Common myeloid progenitor, CD34-positive (primary cell): ENCODE measurements at regions not wholly inside any gene's neighbourhood (a gene's known extent, or its start where the extent isn't known, plus 50 kb on each side); places are given as distances from the start of the nearest gene placed in this dataset.

Source experiments
- CTCF ChIA-PET: fragments of 350-600 bp; sonication (Branson Sonifier 250); formaldehyde crosslinking; loops from one replicate; lab custom pipeline; 2021; ENCODE audit warnings: antibody characterized with exemption; lab: Charles Lee
- POLR2A ChIA-PET: fragments of 350-600 bp; sonication (Branson Sonifier 250); formaldehyde crosslinking; loops from one replicate; lab custom pipeline; 2021; ENCODE audit warnings: antibody characterized with exemption; lab: Charles Lee
- DNase-seq, 3 donors: peaks; one replicate each; pipeline versions ENCODE4 v3.0.0 to v3.0.0-alpha.2; 2013
- H3K27ac ChIP-seq, 2 experiments: 1 replicate in 1 of 2; 2 replicates in 1 of 2; pipeline ENCODE4 v1.7.0; 2013; ENCODE audit warnings: inconsistent platforms in 2 of 2, low read length in 2 of 2, mild to moderate bottlenecking in 2 of 2, low read depth in 1 of 2, moderate library complexity in 1 of 2; ENCODE audit not compliant: severe bottlenecking in 2 of 2, insufficient read depth in 1 of 2, poor library complexity in 1 of 2
- H3K27me3 ChIP-seq, 5 experiments: replicated peaks in 2 of 5; 1 replicate in 3 of 5; 2 replicates in 2 of 5; pipeline versions ENCODE4 v1.6.1 to v1.7.0; 2013; ENCODE audit warnings: low read length in 4 of 5, mild to moderate bottlenecking in 2 of 5, moderate library complexity in 2 of 5, inconsistent platforms in 1 of 5; ENCODE audit not compliant: insufficient read depth in 5 of 5, control insufficient read depth in 4 of 5
- H3K36me3 ChIP-seq, 4 experiments: 1 replicate in 2 of 4; 2 replicates in 2 of 4; pipeline versions ENCODE4 v1.6.1 to v1.7.0; 2013; ENCODE audit warnings: low read length in 3 of 4, control low read depth in 1 of 4, mild to moderate bottlenecking in 1 of 4; ENCODE audit not compliant: control insufficient read depth in 4 of 4, insufficient read depth in 4 of 4
- H3K4me1 ChIP-seq, 4 experiments: 1 replicate in 3 of 4; 2 replicates in 1 of 4; pipeline versions ENCODE4 v1.6.1 to v1.7.1; 2013; ENCODE audit warnings: low read length in 3 of 4, mild to moderate bottlenecking in 3 of 4, control low read depth in 1 of 4, inconsistent platforms in 1 of 4, moderate library complexity in 1 of 4; ENCODE audit not compliant: control insufficient read depth in 4 of 4, insufficient read depth in 4 of 4; ENCODE audit errors: control extremely low read depth in 1 of 4
- H3K4me3 ChIP-seq, 7 experiments: 1 replicate in 4 of 7; 2 replicates in 3 of 7; pipeline versions ENCODE4 v1.5.1 to v1.7.0; 2013; ENCODE audit warnings: mild to moderate bottlenecking in 7 of 7, low read length in 6 of 7, moderate library complexity in 6 of 7, inconsistent platforms in 2 of 7, low read depth in 2 of 7, control low read depth in 1 of 7; ENCODE audit not compliant: insufficient read depth in 4 of 7, control insufficient read depth in 1 of 7; ENCODE audit errors: extremely low read depth in 1 of 7
- H3K9me3 ChIP-seq, 5 experiments: 1 replicate in 4 of 5; 2 replicates in 1 of 5; pipeline versions ENCODE4 v1.6.1 to v1.7.1; 2013; ENCODE audit warnings: low read length in 4 of 5, mild to moderate bottlenecking in 2 of 5, inconsistent platforms in 1 of 5, low read depth in 1 of 5, moderate library complexity in 1 of 5; ENCODE audit not compliant: control insufficient read depth in 4 of 5, insufficient read depth in 2 of 5; ENCODE audit errors: control extremely low read depth in 1 of 5
- WGBS: methylation state at CpG from one replicate; pipeline ENCODE4 v1.1.5; 2013; ENCODE audit not compliant: insufficient coverage; 5-methylcytosine and 5-hydroxymethylcytosine counted together

DNA sequence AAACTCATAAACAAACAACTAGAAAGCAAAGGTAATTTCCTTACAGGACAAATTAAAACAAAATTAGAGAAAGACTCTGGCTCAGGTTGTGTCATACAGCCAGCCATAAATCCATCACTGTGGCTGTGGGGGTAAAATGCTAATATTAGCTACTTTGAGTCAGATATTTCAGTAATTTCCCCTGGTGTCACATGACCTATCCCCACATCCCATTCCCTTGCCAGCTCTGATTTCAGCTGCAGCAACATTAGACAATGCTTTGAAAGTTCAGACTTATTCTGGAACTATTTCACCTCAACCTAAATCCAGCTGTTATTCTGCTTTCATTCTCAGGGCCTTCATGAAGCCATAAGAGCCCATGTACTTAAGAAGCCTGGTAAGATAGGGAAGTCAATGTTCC is 55.3 kb downstream of the RPL10L start:
- Histone ChIP-seq H3K27me3 (no peaks in the 10 kb centered on the region), H3K9me3 (peaks cover 0 to 1% (median 0%) of the 10 kb centered on the region in 5 experiments), H3K36me3 (no peaks in the 10 kb centered on the region), H3K4me1 (no peaks in the 10 kb centered on the region), H3K4me3 (no peak overlapping the region), H3K27ac (no peak overlapping the region)
- ChIA-PET POLR2A (no interaction called here), CTCF (no interaction called here)
- DNase-seq = no peak

DNA sequence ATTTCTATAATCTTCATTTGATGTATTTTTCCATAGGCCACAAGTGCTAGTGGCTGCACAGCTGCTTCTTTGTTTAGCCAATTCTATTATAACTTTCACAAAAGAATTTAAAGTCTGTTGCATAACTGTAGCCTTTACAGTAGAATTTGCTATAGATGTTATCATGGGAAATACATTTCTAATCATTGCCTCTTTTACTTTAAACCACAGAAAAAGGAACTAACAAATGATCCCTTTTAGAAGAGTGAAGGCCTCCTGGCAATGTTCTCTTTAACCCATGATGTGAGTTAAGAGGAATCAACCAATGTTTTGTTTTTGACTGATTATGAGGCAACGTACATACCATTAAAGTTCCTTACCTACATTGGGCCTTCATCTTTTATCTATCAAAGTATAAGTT is 68.8 kb downstream of the RPL10L start:
- no CpG with 5 or more reads among the region's 1 CpG for WGBS
- Histone ChIP-seq H3K27ac (no peak overlapping the region), H3K36me3 (no peaks in the 10 kb centered on the region), H3K27me3 (no peaks in the 10 kb centered on the region), H3K4me3 (no peak overlapping the region), H3K9me3 (no peaks in the 10 kb centered on the region), H3K4me1 (peaks cover 0 to 2% (median under 1%) of the 10 kb centered on the region in 4 experiments)
- POLR2A ChIA-PET = no interaction called here
- DNase-seq = no peak
- CTCF ChIA-PET = no interaction called here

DNA sequence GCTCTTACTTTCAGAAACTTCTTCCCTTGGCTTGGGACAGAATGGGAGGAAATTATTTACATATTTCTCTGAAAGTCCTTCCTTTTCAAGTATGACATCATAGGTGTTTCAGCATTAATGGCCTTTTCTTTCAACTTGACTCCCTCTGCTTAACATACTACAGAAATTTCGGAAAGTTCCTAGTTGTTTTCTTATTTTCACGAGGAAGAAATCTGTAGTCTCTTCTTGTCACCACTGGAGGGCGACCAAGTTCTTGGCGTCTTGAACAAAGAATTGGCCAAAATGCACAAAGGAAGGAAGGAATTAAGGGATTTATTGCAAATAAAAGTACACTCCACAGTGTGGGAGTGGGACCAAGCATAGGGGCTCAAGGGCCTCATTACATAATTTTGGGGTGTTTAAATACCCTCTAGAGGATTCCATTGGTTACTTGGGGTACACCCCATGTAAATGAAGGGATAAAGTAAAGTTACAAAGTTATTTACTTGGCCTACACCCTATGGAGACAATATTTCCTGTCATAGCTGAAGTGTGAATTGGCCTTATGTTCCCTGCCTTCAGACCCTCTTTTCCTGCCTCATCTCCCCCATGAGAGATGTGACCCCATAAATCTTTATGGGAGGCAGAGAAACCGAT is 70.4 kb downstream of the RPL10L start:
- H3K9me3 ChIP-seq = no peaks in the 10 kb centered on the region
- no peaks in the 10 kb centered on the region for H3K27me3 ChIP-seq
- no peak overlapping the region for H3K27ac ChIP-seq
- DNase-seq = peak; percentile 41 to 66 (median 57)
- peaks cover 0 to 2% (median under 1%) of the 10 kb centered on the region in 4 experiments for H3K4me1 ChIP-seq
- ChIA-PET CTCF (interaction anchor here (0.9 to 1.3 kb wide), 3 partner anchors 9 to 958 kb away, joined by 3 to 8 read pairs (median 5); no protein-coding TSS in a partner anchor), POLR2A (no interaction called here)
- no peaks in the 10 kb centered on the region for H3K36me3 ChIP-seq
- 44% methylated on average over 4 of the region's 5 CpGs for whole genome bisulfite sequencing
- no peak overlapping the region for H3K4me3 ChIP-seq

DNA sequence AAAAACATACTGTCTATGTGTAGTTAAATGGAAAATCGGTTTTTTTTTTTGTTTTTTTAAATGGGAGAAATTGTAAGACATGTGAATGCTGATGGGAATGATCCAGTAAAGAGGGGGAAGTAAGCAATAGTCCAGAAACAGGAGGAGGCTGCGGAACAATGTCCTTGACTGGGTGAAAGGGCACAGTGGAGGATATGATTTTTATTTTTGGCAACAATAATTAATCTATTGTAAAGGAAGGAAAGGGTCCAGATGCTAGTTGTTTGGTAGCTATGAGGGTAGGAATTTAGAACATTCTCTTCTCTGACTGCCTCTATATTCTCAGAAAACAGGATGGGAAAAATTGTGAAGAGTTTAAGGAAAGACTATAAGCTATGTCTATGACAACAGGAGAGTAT is 76.6 kb downstream of the RPL10L start:
- POLR2A ChIA-PET = no interaction called here

DNA sequence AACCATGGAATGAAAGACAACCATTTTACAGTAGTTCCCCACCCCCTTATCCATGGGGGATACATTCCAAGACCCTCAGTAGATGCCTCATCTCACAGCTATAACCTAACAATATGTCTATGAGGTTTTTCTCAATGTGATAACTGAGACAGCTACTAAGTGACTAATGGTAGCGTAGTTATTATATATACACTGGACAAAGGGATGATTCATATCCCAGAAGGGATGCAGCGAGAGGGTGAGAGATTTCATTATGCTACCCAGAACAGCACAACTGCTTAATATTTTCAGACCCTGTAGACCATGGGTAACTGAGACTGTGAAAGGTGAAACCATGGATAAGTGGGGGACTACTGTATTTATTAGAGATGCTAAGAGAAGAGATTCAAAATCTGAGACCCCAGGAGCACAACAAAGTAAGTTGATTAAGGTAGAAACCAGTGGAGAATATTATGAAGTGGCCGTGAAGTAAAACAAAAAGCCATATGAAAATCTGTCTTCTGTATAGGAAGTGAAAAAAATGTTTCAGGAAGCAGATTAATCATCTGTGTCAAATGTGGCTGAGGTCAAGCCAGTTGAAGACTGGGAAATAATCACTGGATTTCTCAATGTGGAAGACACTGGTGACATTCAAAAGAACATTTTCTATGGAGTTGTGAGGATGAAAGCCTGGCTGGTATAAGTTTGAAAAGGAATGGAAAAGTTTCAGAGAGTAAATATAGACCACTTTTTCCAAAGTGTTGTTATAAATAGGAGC is 77.2 kb downstream of the RPL10L start:
- Histone ChIP-seq H3K4me1 (peaks cover 0 to 14% (median 9%) of the 10 kb centered on the region in 4 experiments), H3K27ac (no peak overlapping the region), H3K4me3 (no peak overlapping the region), H3K9me3 (no peaks in the 10 kb centered on the region), H3K27me3 (no peaks in the 10 kb centered on the region), H3K36me3 (no peaks in the 10 kb centered on the region)
- POLR2A ChIA-PET = no interaction called here
- 0% methylated on average over 1 of the region's 3 CpGs for WGBS
- CTCF ChIA-PET = no interaction called here
- peak; percentile 22 to 50 (median 40) for DNase-seq

More for the DNA sequence above, 76.6 kb downstream of the RPL10L start:
- H3K9me3 ChIP-seq = no peaks in the 10 kb centered on the region
- WGBS = 83% methylated on average over 1 of the region's 2 CpGs
- H3K27ac ChIP-seq = no peak overlapping the region
- CTCF ChIA-PET = no interaction called here
- no peak overlapping the region for H3K4me3 ChIP-seq
- DNase-seq = no peak
- H3K36me3 ChIP-seq = no peaks in the 10 kb centered on the region
- H3K27me3 ChIP-seq = no peaks in the 10 kb centered on the region
- H3K4me1 ChIP-seq = peaks cover 0 to 14% (median 9%) of the 10 kb centered on the region in 4 experiments

DNA sequence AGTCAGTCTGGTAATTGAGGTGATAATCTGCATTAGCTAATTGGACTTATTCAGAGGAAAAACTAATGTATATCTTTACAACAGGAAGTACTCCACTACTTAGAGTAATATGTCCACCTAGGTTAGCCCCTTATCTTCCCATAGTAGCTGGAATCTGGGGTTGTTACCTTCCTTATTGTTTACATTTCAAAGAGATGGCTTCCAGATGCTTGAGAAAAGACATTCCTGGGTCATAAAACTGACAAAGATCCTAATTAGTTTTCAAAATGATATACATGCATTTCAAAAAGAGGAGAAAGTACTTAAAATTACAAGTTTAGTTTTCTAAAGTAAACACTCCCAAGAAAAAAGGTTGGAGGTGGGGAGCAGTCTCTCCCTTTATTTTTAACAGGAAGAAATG is 78.1 kb downstream of the RPL10L start:
- H3K4me3 ChIP-seq = no peak overlapping the region
- ChIA-PET POLR2A (no interaction called here), CTCF (no interaction called here)
- H3K4me1 ChIP-seq = peaks cover 0 to 14% (median 9%) of the 10 kb centered on the region in 4 experiments
- H3K36me3 ChIP-seq = no peaks in the 10 kb centered on the region
- H3K9me3 ChIP-seq = no peaks in the 10 kb centered on the region
- H3K27me3 ChIP-seq = no peaks in the 10 kb centered on the region
- no peak overlapping the region for H3K27ac ChIP-seq
- no peak for DNase-seq

DNA sequence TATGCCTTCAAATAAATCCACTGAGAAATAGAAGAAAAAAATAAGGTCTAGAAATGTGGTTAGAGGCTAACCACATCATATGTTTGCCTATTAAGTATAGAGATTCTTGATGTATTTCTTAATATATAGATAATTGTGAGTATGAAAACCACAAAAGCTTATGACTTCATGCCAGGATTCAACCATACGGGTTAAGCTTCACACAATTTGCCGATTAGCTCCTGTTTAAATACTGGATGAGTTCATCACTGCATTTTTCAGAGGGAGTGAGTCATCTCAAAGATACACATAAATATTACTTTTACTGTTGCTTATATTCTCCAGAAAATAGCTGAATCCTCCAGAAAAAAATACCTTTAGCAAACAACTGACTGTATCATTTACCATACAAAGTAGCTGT is 79.6 kb downstream of the RPL10L start:
- peaks cover 0 to 14% (median 9%) of the 10 kb centered on the region in 4 experiments for H3K4me1 ChIP-seq
- no peaks in the 10 kb centered on the region for H3K36me3 ChIP-seq
- POLR2A ChIA-PET = no interaction called here
- H3K27ac ChIP-seq = no peak overlapping the region
- DNase-seq = no peak
- H3K9me3 ChIP-seq = no peaks in the 10 kb centered on the region
- WGBS = no CpG with 5 or more reads among the region's 2 CpGs
- CTCF ChIA-PET = no interaction called here
- no peak overlapping the region for H3K4me3 ChIP-seq
- H3K27me3 ChIP-seq = no peaks in the 10 kb centered on the region
